ENCODE measurements at regions not wholly inside any gene's neighbourhood (a gene's known extent, or its start where the extent isn't known, plus 50 kb on each side); places are given as distances from the start of the nearest gene placed in this dataset.

- TF ChIP-seq CTCF (IDR thresholded peaks at IDR 0.05 in 4 of 5, conservative IDR thresholded peaks at IDR 0.05 in 1 of 5) (no peak), POLR2A (IDR thresholded peaks at IDR 0.05) (no peak)
These were observed 518.5 kb downstream of the PTPRU start for GRCh38 chr1:29754573-29755375.

Measured in gastrocnemius medialis (tissue), 4 donors.